Kidney (tissue), 13 donors: ENCODE measurements at regions not wholly inside any gene's neighbourhood (a gene's known extent, or its start where the extent isn't known, plus 50 kb on each side); places are given as distances from the start of the nearest gene placed in this dataset.
"Not testable (repeated sequence)": the region's sequence is repeated elsewhere in the genome, so short reads cannot be mapped to it uniquely, and the experiment has no call there.

Experiments
- DNase-seq, 5 donors: peaks; one replicate each; pipeline ENCODE4 v3.0.0-alpha.2; 2013 to 2020
- FAIRE-seq: peaks from 2 replicates; lab custom pipeline; 2012; peaks lifted over from hg19 to GRCh38; lab: Jason Lieb, UNC
- H3K27ac ChIP-seq, 2 donors: one replicate each; pipeline ENCODE4 v1.7.0; 2013; ENCODE audit warnings: low read depth in 2 of 2, low read length in 2 of 2, inconsistent platforms in 1 of 2
- H3K27me3 ChIP-seq: one replicate; pipeline ENCODE4 v1.7.1; 2013; ENCODE audit warnings: low read length, inconsistent platforms; ENCODE audit not compliant: control insufficient read depth, insufficient read depth
- H3K36me3 ChIP-seq, 3 donors: one replicate each; pipeline versions ENCODE4 v1.7.0 to v1.7.1; 2013; ENCODE audit warnings: low read length in 3 of 3, control low read depth in 1 of 3, inconsistent platforms in 1 of 3; ENCODE audit not compliant: insufficient read depth in 3 of 3, control insufficient read depth in 2 of 3
- H3K4me1 ChIP-seq, 3 donors: one replicate each; pipeline versions ENCODE4 v1.7.0 to v1.7.1; 2013; ENCODE audit warnings: low read length in 3 of 3, inconsistent platforms in 1 of 3, low read depth in 1 of 3; ENCODE audit not compliant: control insufficient read depth in 2 of 3, insufficient read depth in 2 of 3
- H3K4me3 ChIP-seq, 3 donors: one replicate each; pipeline versions ENCODE4 v1.7.0 to v1.8.1; 2013; ENCODE audit warnings: low read length in 3 of 3, control low read depth in 1 of 3, inconsistent platforms in 1 of 3
- H3K9ac ChIP-seq, 3 donors: one replicate each; pipeline versions ENCODE4 v1.7.0 to v1.7.1; 2013; ENCODE audit warnings: low read length in 3 of 3, control low read depth in 1 of 3, inconsistent platforms in 1 of 3
- H3K9me3 ChIP-seq, 3 donors: one replicate each; pipeline versions ENCODE4 v1.7.0 to v1.7.1; 2013; ENCODE audit warnings: low read length in 3 of 3, control low read depth in 1 of 3, inconsistent platforms in 1 of 3; ENCODE audit not compliant: control insufficient read depth in 2 of 3, insufficient read depth in 1 of 3
- intact Hi-C: fragments of 100-400 bp; cut with DNase I; formaldehyde crosslinking; loops from one replicate; pipeline ENCODE4 v1.11.1; 2022
- TF ChIP-seq, protein P1 (sequence below): IDR thresholded peaks from 3 replicates; pipeline ENCODE4 v1.5.1; 2012; ENCODE audit warnings: mild to moderate bottlenecking, moderate library complexity, borderline replicate concordance; ENCODE audit not compliant: insufficient read depth; ENCODE audit errors: extremely low read depth
- donor health status: control.
- donor health status: control.
- donor health status: control.
- donor health status: control.
- donor health status: control.
- donor health status: DM: yes; HTN: yes; CAD: no.
- donor health status: Normal renal cell carcinoma (clear cell type).

DNA sequence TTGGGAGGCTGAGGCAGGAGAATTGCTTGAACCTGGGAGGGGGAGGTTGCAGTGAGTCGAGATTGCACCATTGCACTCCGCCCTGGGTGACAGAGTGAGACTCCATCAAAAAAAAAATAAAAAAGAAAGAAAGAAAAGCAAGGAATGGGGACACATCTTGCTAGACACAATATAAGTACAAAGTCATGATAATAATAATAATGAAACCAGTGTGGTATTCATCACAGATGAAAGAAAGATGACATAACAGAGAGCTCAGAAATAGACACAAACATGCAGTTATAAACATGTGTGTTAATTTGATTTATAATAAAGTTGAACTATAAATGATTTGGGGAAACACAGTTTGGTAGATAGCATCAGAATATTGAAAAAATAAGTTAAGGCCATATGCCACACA is 264.1 kb downstream of the SRGAP2C start:
- Histone ChIP-seq H3K9me3 (no peaks in the 10 kb centered on the region), H3K9ac (no peak overlapping the region), H3K4me3 (no peak overlapping the region), H3K4me1 (no peaks in the 10 kb centered on the region), H3K27ac (no peak overlapping the region), H3K36me3 (no peaks in the 10 kb centered on the region), H3K27me3 (no peaks in the 10 kb centered on the region)
- TF ChIP-seq, protein P1, sequence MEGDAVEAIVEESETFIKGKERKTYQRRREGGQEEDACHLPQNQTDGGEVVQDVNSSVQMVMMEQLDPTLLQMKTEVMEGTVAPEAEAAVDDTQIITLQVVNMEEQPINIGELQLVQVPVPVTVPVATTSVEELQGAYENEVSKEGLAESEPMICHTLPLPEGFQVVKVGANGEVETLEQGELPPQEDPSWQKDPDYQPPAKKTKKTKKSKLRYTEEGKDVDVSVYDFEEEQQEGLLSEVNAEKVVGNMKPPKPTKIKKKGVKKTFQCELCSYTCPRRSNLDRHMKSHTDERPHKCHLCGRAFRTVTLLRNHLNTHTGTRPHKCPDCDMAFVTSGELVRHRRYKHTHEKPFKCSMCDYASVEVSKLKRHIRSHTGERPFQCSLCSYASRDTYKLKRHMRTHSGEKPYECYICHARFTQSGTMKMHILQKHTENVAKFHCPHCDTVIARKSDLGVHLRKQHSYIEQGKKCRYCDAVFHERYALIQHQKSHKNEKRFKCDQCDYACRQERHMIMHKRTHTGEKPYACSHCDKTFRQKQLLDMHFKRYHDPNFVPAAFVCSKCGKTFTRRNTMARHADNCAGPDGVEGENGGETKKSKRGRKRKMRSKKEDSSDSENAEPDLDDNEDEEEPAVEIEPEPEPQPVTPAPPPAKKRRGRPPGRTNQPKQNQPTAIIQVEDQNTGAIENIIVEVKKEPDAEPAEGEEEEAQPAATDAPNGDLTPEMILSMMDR = no peak
- FAIRE-seq = no peak
- intact Hi-C loops = no loop called here
- no peak for DNase-seq

GRCh38 chr1:121452484-121452883 is 267.7 kb downstream of the SRGAP2C start:
- TF ChIP-seq, protein P1 = no peak
- H3K4me3 ChIP-seq = no peak overlapping the region
- H3K36me3 ChIP-seq = no peaks in the 10 kb centered on the region
- FAIRE-seq (no peak), DNase-seq (no peak)
- H3K9me3 ChIP-seq = no peaks in the 10 kb centered on the region
- H3K4me1 ChIP-seq = no peaks in the 10 kb centered on the region
- intact Hi-C loops = no loop called here
- no peak overlapping the region for H3K9ac ChIP-seq
- no peak overlapping the region for H3K27ac ChIP-seq
- H3K27me3 ChIP-seq = no peaks in the 10 kb centered on the region

DNA sequence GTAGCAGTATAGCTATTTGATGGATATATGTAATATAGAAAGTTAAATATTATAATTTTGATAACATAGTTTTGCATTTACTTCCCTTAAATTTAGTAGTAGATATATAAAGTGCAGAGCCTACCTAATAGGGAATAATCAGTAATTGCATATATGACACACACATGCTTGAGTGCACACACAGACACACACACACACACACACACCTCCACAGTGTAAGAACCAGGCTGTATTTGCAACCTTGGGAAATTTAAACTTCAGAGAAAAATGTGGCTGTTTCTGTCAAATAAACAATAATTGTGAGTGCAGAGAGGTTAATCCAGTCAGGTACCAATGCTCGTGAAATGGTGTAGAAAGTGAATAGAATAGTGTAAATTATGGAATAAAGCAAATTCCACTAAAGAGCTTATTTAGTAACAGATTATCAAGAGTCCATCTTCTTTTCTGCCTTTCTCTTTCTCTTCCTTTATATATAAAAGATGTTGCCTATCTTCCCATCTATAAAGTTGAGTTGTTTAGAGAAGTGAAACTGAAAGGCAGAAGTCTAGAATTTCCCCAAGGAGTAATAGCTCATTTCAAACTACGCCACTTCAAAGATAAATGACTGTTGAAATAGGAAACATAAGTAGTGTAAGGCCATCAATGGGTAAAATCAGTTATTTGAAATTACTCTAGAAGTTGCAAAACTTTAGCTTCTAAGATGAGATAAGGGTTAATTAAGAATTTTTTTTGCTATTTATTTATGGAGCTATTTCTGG is 273.7 kb downstream of the SRGAP2C start:
- DNase-seq = peak in 2 of 5 donors; percentile 28 to 32
- Histone ChIP-seq H3K27ac (no peak overlapping the region), H3K36me3 (no peaks in the 10 kb centered on the region), H3K9ac (no peak overlapping the region), H3K4me1 (no peaks in the 10 kb centered on the region), H3K9me3 (no peaks in the 10 kb centered on the region), H3K4me3 (no peak overlapping the region), H3K27me3 (no peaks in the 10 kb centered on the region)
- intact Hi-C loops = no loop called here
- no peak for FAIRE-seq
- TF ChIP-seq, protein P1 = no peak

DNA sequence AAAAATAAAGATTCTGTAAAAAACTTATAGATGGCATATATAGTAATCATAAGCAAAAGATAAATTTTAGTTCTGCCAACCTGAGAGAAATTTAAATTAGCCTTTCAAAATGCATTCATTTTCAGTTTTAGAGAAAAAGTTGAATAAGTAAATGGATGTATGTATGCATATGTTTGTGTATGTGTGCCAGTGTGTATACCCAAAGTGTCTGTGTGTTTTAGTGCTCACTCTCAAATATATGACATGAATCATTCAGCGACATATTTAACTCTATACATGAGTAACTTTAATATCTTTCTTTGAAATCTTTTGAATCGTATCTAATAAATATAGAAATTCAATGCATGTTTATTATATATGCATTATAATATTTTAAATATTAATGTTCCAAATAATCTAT is 274.5 kb downstream of the SRGAP2C start:
- Histone ChIP-seq H3K4me1 (no peaks in the 10 kb centered on the region), H3K9me3 (no peaks in the 10 kb centered on the region), H3K9ac (no peak overlapping the region), H3K4me3 (no peak overlapping the region), H3K36me3 (no peaks in the 10 kb centered on the region), H3K27me3 (no peaks in the 10 kb centered on the region), H3K27ac (no peak overlapping the region)
- FAIRE-seq (peak; percentile 89), DNase-seq (no peak)
- TF ChIP-seq, protein P1 = no peak
- intact Hi-C loops = no loop called here

GRCh38 chr1:121469395-121469794 is 284.6 kb downstream of the SRGAP2C start:
- H3K36me3 ChIP-seq, H3K9me3 ChIP-seq, intact Hi-C loops, FAIRE-seq, H3K9ac ChIP-seq, DNase-seq, H3K27me3 ChIP-seq, H3K27ac ChIP-seq, H3K4me1 ChIP-seq, H3K4me3 ChIP-seq: not testable (repeated sequence)
